Neural progenitor cell (in vitro differentiated cells): ENCODE measurements at regions not wholly inside any gene's neighbourhood (a gene's known extent, or its start where the extent isn't known, plus 50 kb on each side); places are given as distances from the start of the nearest gene placed in this dataset.

Experiments used
- DNase-seq: peaks from one replicate; pipeline ENCODE4 v3.0.0-alpha.2; 2016; ENCODE audit warnings: low spot score
- H2AFZ ChIP-seq: fragments of 200-600 bp; sonication (generic); replicated peaks from 2 replicates; pipeline ENCODE4 v1.6.1; 2016; ENCODE audit warnings: antibody characterized with exemption
- H3F3A ChIP-seq: fragments of 200-600 bp; sonication (generic); 2 replicates; pipeline ENCODE4 v1.6.1; 2016; ENCODE audit warnings: antibody characterized with exemption, low read depth
- H3K27ac ChIP-seq: fragments of 200-600 bp; sonication (generic); 2 replicates; pipeline ENCODE4 v1.5.1; 2016; ENCODE audit warnings: mild to moderate bottlenecking
- H3K27me3 ChIP-seq: fragments of 200-600 bp; sonication (generic); 2 replicates; pipeline ENCODE4 v1.6.1; 2016; ENCODE audit warnings: mild to moderate bottlenecking, moderate library complexity
- H3K36me3 ChIP-seq: fragments of 200-600 bp; sonication (generic); 2 replicates; pipeline ENCODE4 v1.5.1; 2016
- H3K4me1 ChIP-seq: fragments of 200-600 bp; sonication (generic); 2 replicates; pipeline ENCODE4 v1.6.1; 2016; ENCODE audit warnings: mixed run types
- H3K4me2 ChIP-seq: fragments of 200-600 bp; sonication (generic); 2 replicates; pipeline ENCODE4 v1.6.1; 2016
- H3K4me3 ChIP-seq: fragments of 200-600 bp; sonication (generic); 2 replicates; pipeline ENCODE4 v1.5.1; 2016
- H3K79me2 ChIP-seq: fragments of 200-600 bp; sonication (generic); 2 replicates; pipeline ENCODE4 v1.6.1; 2016; ENCODE audit warnings: low read depth
- H3K9ac ChIP-seq: fragments of 200-600 bp; sonication (generic); 2 replicates; pipeline ENCODE4 v1.6.1; 2016
- H3K9me3 ChIP-seq: fragments of 200-600 bp; sonication (generic); 2 replicates; pipeline ENCODE4 v1.5.1; 2016; ENCODE audit warnings: low read depth
- H4K20me1 ChIP-seq: fragments of 200-600 bp; sonication (generic); 2 replicates; pipeline ENCODE4 v1.6.1; 2016; ENCODE audit warnings: low read depth
- H3K27ac Mint-ChIP-seq: 3 replicates; pipeline ENCODE4 v1.8.0; 2021; ENCODE audit warnings: mixed read lengths
- H3K27me3 Mint-ChIP-seq: 2 replicates; pipeline ENCODE4 v1.8.0; 2022; ENCODE audit warnings: low read depth, mild to moderate bottlenecking, inconsistent platforms, moderate library complexity, mixed read lengths; ENCODE audit not compliant: insufficient read depth
- H3K36me3 Mint-ChIP-seq: 3 replicates; pipeline ENCODE4 v1.8.0; 2021; ENCODE audit warnings: mixed read lengths
- H3K4me1 Mint-ChIP-seq: 3 replicates; pipeline ENCODE4 v1.8.0; 2021; ENCODE audit warnings: mixed read lengths
- H3K4me3 Mint-ChIP-seq: 3 replicates; pipeline ENCODE4 v1.8.0; 2021; ENCODE audit warnings: mild to moderate bottlenecking, moderate library complexity, mixed read lengths
- H3K9me3 Mint-ChIP-seq: 3 replicates; pipeline ENCODE4 v1.8.0; 2020; ENCODE audit warnings: mixed read lengths
- CTCF ChIP-seq: fragments of 200-600 bp; sonication (generic); IDR thresholded peaks from 2 replicates; pipeline ENCODE4 v1.5.1; 2017; ENCODE audit warnings: antibody characterized with exemption, mild to moderate bottlenecking
- EZH2 ChIP-seq: fragments of 200-600 bp; sonication (generic); IDR thresholded peaks from 2 replicates; pipeline ENCODE4 v1.6.1; 2017; ENCODE audit warnings: antibody characterized with exemption, mild to moderate bottlenecking, moderate library complexity
- EZH2phosphoT487 ChIP-seq: fragments of 200-600 bp; sonication (generic); IDR thresholded peaks from 2 replicates; pipeline ENCODE4 v1.6.1; 2017; ENCODE audit warnings: antibody characterized with exemption

- no peak overlapping the region for H3K9ac ChIP-seq
- no peak overlapping the region for H3K4me3 ChIP-seq
- TF ChIP-seq EZH2phosphoT487, result no peak
- no peak for TF ChIP-seq EZH2
- no peak for TF ChIP-seq CTCF
- H3K27me3 ChIP-seq, result no peaks in the 10 kb centered on the region
- peaks cover 7% of the 10 kb centered on the region for H3K4me1 Mint-ChIP-seq
- H3K9me3 ChIP-seq, result no peaks in the 10 kb centered on the region
- H3K27ac Mint-ChIP-seq, result no peak overlapping the region
- peaks cover 5% of the 10 kb centered on the region for H3K27me3 Mint-ChIP-seq
- no peak overlapping the region for H3K4me3 Mint-ChIP-seq
- no peaks in the 10 kb centered on the region for H4K20me1 ChIP-seq
- peaks cover 18% of the 10 kb centered on the region for H3K9me3 Mint-ChIP-seq
- no peak overlapping the region for H2AFZ ChIP-seq
- DNase-seq, result no peak
- H3K4me2 ChIP-seq, result no peak overlapping the region
- no peaks in the 10 kb centered on the region for H3K36me3 Mint-ChIP-seq
- H3F3A ChIP-seq, result no peaks in the 10 kb centered on the region
- H3K36me3 ChIP-seq, result no peaks in the 10 kb centered on the region
- no peaks in the 10 kb centered on the region for H3K4me1 ChIP-seq
- H3K27ac ChIP-seq, result no peak overlapping the region
- no peaks in the 10 kb centered on the region for H3K79me2 ChIP-seq
These were observed 359.8 kb upstream of the KLF6 start for GRCh38 chr10:4144817-4145216.

GRCh38 chr10:4141471-4141870 lies 356.5 kb upstream of the KLF6 start:
- no peaks in the 10 kb centered on the region for H3K4me1 ChIP-seq
- H3K27ac Mint-ChIP-seq, result peak overlapping the region; percentile 23
- no peak overlapping the region for H3K27ac ChIP-seq
- H3K79me2 ChIP-seq, result no peaks in the 10 kb centered on the region
- no peaks in the 10 kb centered on the region for H3K36me3 Mint-ChIP-seq
- no peaks in the 10 kb centered on the region for H3K36me3 ChIP-seq
- H3K9ac ChIP-seq, result no peak overlapping the region
- TF ChIP-seq CTCF, result no peak
- no peaks in the 10 kb centered on the region for H3K9me3 ChIP-seq
- H3F3A ChIP-seq, result no peaks in the 10 kb centered on the region
- H4K20me1 ChIP-seq, result no peaks in the 10 kb centered on the region
- H3K27me3 Mint-ChIP-seq, result peaks cover 5% of the 10 kb centered on the region
- H3K9me3 Mint-ChIP-seq, result peaks cover 24% of the 10 kb centered on the region
- H3K4me1 Mint-ChIP-seq, result peaks cover 4% of the 10 kb centered on the region
- H3K4me3 Mint-ChIP-seq, result no peak overlapping the region
- H3K4me2 ChIP-seq, result no peak overlapping the region
- no peak overlapping the region for H3K4me3 ChIP-seq
- no peak overlapping the region for H2AFZ ChIP-seq
- DNase-seq, result peak; percentile 35
- no peaks in the 10 kb centered on the region for H3K27me3 ChIP-seq

GRCh38 chr10:4138146-4138721 lies 353.2 kb upstream of the KLF6 start:
- H3K4me3 Mint-ChIP-seq, result no peak overlapping the region
- no peaks in the 10 kb centered on the region for H3K9me3 ChIP-seq
- H3K36me3 ChIP-seq, result no peaks in the 10 kb centered on the region
- H3K4me3 ChIP-seq, result no peak overlapping the region
- H3F3A ChIP-seq, result no peaks in the 10 kb centered on the region
- TF ChIP-seq EZH2phosphoT487 (no peak), EZH2 (no peak), CTCF (no peak)
- H3K4me2 ChIP-seq, result no peak overlapping the region
- H3K27me3 Mint-ChIP-seq, result peaks cover 3% of the 10 kb centered on the region
- no peak overlapping the region for H3K27ac Mint-ChIP-seq
- no peak for DNase-seq
- H3K9ac ChIP-seq, result no peak overlapping the region
- H3K27ac ChIP-seq, result no peak overlapping the region
- no peaks in the 10 kb centered on the region for H3K79me2 ChIP-seq
- H3K4me1 ChIP-seq, result no peaks in the 10 kb centered on the region
- H3K27me3 ChIP-seq, result no peaks in the 10 kb centered on the region
- no peaks in the 10 kb centered on the region for H3K36me3 Mint-ChIP-seq
- H3K9me3 Mint-ChIP-seq, result peaks cover 24% of the 10 kb centered on the region
- H4K20me1 ChIP-seq, result no peaks in the 10 kb centered on the region
- H2AFZ ChIP-seq, result no peak overlapping the region
- peaks cover 6% of the 10 kb centered on the region for H3K4me1 Mint-ChIP-seq
